HG03432 (cell line): ENCODE measurements at regions not wholly inside any gene's neighbourhood (a gene's known extent, or its start where the extent isn't known, plus 50 kb on each side); places are given as distances from the start of the nearest gene placed in this dataset.
"Not testable (repeated sequence)": the region's sequence is repeated elsewhere in the genome, so short reads cannot be mapped to it uniquely, and the experiment has no call there.

Experiments used
- ATAC-seq: cut with Tn5 transposase; IDR thresholded peaks from one replicate; pipeline ENCODE4 v1.9.1; 2021; ENCODE audit warnings: mild to moderate bottlenecking, moderate library complexity; ENCODE audit not compliant: unreplicated experiment

DNA sequence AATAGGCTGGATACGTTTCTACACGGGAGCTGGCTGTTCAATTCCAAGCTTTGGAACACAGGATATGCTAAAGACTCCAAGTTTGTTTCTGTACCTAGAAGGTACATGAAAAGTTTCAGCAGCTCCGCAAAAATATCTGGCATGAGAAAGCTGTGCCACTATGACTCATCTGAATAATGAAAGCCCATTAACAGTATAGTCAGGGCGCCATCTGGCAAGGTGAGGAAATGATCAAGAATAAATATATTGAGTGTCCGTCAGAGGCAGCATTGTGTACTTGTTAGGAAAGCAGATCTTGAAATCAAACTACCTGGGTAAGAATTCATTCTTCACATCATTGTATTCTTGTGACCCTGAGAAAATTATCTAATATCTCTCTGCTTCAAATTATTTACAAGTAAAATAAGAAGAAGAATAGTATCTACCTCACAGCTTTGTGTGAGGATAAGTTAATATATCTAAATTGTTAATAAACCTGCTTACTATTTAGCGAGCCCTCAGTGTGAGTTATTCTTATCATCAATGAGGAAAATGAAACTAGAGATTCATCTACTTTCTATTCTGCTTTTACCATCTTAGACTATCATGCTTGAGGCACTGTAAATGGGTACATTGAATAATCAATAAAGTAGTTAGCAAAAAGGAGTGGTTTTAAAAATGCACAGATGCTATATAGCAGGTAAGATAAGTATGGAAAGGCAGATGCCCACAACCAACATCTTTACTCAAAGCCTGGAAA, 53.5 kb downstream of the FSCB start:
- no peak for ATAC-seq

- ATAC-seq: not testable (repeated sequence)
Measured at GRCh38 chr14:44450232-44450631, 56.9 kb downstream of the FSCB start.

DNA sequence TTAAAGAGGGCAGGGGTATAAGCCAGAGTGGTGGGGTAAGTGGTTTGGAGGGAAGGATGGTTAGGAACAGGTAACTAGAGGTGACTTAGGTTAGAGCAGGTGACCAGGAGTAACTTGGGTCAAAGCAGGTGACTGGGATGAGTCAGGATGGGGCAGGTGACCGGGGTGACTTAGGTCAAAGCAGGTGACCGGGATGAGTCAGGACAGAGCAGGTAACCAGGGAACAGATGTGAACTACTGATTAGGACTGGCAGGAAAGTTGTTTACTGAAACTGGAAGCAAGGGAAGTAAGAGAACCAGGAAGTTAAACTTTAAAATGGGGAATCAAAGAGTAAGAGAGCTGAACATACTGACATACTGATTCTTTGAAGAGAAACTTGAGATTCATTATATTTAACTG, 57.4 kb downstream of the FSCB start:
- ATAC-seq: no peak

DNA sequence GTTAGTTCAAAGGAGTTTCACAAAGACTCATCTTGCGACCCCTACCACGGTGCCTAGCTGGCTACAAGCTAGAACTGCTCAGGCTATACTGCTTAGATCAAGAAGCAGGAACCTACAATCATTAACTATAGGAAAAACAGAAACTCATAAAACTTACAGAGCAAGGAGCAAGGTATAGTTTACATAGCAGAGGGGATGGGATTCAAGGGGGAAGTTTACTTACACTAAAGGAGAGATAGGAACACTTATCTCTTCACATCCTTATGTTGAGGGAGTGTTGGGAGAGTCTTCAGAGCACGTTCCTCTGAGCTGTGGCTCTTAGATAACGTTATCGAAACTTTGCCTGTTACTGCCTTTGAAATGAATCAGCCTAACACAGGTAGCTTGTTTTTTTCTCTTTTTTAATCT, 58.1 kb downstream of the FSCB start:
- ATAC-seq: no peak

GRCh38 chr14:44446965-44447364, 60.1 kb downstream of the FSCB start:
- no peak for ATAC-seq

GRCh38 chr14:44444454-44444853, 62.6 kb downstream of the FSCB start:
- ATAC-seq: no peak

DNA sequence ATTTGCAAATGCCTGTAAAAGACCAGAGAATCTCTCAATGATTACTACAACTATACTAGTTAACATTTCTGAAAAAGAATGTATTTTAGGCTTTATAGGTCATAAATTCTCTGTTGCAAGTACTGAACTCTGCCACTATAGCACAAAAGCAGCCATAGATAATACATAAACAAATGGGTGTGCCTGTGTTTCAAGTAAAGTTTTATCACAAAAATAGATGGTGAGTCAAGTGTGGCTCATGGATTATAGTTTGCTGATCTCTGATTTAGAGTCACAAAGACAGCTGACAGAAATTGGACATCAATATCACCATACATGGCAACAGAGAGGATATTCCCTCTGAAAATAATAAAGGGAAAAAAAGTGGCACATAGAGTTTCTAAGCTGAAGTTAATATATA, 68.1 kb downstream of the FSCB start:
- ATAC-seq: no peak

DNA sequence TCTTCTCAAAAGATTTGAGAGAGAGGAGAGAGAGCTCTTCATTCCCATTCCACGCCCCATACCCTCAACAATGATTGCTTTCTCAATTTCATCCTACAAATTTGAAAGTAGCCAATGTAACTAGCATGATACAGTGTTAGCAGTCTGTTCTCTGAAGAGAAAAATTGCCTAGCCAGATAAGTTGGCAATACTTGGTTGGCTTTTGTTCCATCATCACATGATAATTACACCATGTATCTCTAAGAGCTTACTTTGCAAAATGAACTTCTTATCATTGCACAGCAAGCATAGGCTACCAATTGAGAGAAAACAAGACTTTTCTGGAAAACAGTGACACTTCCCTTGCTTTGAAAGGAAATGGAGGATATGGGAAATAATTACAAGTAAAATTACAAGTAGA, 68.9 kb downstream of the FSCB start:
- ATAC-seq: no peak

- ATAC-seq: no peak
Measured at GRCh38 chr14:44436458-44436857, 70.6 kb downstream of the FSCB start.

DNA sequence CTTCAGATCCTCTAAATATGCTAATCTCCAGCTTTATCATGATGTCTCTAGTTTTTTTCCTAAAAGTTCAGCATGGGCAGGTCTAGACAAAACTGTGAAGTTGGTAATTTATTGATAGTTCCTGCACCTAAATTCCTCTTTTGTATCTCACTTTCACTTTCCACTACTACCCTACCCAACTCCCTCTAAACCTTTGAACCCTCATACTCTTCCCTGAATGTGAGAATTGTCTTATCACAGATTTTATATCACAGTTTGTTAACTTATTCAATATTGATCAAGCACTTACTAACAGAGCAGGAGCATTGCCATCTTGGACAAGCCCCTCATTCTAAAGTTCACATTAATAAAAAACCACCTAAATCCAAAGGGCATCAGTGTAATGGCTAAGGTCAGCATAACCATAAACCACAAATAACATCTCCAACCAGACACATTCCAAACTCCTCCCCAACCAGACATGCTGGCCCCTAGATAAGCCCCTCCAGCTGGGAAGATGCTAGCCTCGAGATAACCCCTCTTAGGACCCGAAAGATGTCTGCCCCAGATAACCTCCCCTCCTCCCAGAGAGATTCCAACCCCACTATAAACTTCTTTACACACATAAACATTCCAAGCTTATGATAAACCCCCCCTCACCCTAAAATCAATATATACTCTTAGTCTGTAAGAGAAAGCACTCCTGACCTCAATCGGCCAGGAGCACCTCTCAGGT, 78.7 kb downstream of the FSCB start:
- ATAC-seq: no peak

DNA sequence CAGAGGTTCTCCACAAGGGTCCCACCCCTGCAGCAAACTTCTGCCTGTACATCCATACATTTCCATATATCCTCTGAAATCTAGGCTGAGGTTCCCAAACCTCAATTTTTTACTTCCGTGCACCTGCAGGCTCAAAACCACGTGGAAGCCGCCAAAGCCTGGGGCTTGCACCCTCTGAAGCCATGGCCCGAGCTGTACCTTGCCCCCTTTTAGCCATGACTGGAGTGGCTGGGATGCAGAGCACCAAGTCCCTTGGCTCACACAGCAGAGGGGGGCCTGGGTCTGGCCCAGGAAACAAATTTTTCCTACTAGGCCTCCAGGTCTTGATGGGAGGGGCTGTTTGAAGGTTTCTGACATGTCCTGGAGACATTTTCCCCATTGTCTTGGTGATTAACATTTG, 84.4 kb downstream of the FSCB start:
- ATAC-seq: no peak

DNA sequence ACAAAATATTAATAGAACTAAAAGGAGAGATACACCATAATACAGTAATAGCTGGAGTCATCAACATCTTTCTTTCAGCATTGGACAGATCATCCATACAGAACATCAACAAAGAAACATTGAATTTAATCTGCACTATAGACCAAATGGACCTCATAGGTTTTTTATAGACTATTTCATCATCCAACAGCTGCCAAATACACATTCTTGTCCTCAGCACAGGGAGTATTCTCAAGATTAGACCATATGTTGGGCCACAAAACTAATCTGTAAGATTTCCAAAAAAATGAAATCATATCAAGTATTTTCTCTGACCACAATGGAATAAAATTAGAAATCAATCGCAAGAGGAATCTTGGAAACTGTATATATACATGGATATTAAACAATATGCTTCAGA, 86.9 kb downstream of the FSCB start:
- no peak for ATAC-seq

GRCh38 chr14:44418856-44419255, 88.2 kb downstream of the FSCB start:
- ATAC-seq: no peak

DNA sequence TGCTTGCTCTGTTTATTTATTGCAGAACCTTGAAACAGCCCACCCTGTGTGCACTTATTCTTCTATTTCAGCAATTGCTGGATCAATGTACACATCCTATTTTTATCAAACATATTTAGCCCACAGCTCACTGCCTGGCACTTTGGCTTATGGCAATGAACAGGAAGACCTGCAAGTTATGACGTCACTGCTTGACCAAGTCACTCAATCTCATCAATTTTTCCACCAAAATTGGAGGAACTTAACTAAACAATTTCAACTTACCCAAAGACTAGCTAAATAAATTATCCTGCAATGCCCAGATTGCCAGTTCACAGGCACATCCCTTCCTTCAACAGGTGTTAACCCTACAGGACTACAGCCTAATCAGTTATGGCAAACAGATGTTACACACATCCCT, 89.3 kb downstream of the FSCB start:
- no peak for ATAC-seq

- no peak for ATAC-seq
Measured at GRCh38 chr14:44414646-44415045, 92.4 kb downstream of the FSCB start.

- no peak for ATAC-seq
Measured at GRCh38 chr14:44412858-44413569, 94.1 kb downstream of the FSCB start.

- no peak for ATAC-seq
Measured at GRCh38 chr14:44405011-44405486, 102.0 kb downstream of the FSCB start.

DNA sequence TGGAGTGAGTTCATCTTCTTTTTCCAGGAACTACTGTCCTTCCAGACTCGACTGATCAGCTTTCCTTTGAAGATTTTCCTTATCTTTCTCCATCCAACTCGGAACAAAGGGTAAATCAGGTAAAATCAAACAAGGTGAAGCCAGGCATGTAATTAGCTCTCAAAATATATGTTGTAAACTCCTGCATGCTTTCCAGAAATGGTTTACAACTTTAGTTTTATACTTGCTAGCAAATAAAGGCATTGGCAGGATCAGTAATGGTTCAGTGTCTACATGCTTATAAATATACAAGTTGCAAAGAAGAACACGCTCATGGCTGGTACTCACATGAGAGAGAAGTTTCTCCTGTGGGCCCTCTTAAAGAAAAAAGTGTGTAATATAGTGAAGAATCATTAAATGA, 102.5 kb downstream of the FSCB start:
- ATAC-seq: no peak

GRCh38 chr14:44404036-44404435, 103.0 kb downstream of the FSCB start:
- no peak for ATAC-seq

DNA sequence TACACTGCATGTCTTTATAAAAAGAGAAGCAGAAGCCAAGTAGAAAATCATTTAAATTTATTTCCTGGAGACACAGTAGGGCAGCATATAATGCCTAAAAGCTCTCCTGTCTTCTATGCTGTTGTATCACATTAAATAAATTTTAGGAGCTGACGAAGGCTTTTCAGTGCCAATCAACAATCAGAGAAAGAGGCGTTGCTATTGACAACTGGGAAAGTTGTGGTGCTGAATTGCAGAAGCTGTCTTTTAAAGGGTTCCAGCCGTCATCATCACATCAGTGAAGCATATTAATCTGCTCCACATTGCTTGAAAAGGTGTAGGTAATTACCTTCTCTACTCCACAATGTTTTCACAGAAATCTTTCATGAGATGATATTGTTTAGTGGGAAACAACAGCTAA, 103.9 kb downstream of the FSCB start:
- ATAC-seq: no peak

GRCh38 chr14:44396226-44396625, 110.9 kb downstream of the FSCB start:
- no peak for ATAC-seq

- no peak for ATAC-seq
Measured at GRCh38 chr14:44392984-44393383, 114.1 kb downstream of the FSCB start.
